HG03196 (cell line): ENCODE measurements at regions not wholly inside any gene's neighbourhood (a gene's known extent, or its start where the extent isn't known, plus 50 kb on each side); places are given as distances from the start of the nearest gene placed in this dataset.

Experiments used
- ATAC-seq: cut with Tn5 transposase; IDR thresholded peaks from one replicate; pipeline ENCODE4 v1.9.1; 2021; ENCODE audit not compliant: unreplicated experiment

DNA sequence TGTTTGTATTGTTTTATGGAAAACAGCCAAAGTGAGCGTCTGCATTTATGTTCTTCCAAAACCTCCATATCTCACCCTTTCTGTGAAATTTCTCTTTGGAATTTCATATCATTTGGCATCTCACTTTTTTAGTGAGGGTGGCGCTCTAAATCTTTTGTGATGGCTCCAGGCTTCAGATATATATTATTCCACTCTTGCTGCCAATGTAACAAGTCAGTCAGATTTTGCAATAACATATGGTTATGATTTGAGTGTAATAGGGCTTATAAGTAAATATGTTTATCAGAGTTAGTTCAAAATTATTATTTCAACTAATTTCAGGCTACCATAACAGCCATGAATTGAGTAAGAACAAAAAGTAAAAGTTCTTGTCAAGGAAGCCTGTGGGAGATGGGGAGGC, 314.7 kb downstream of the PDGFC start:
- ATAC-seq: no peak

DNA sequence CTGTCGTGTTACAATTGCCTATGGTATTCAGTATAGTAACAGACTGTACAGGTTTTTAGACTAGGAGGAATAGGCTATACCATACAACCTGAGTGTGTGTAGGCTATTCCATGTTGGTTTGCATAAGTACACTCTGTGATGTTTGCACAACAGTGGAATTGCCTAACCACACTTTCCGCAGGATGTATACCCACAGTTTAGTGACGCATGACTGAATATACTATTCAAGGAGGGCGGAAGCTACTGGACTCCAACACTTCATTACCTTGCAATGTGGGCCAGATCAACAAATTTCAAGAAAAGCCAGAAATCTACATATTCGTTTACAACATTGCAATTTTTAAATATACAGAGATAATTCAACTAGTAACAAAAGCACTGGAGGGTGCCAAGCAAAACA, 317.2 kb downstream of the PDGFC start:
- no peak for ATAC-seq

DNA sequence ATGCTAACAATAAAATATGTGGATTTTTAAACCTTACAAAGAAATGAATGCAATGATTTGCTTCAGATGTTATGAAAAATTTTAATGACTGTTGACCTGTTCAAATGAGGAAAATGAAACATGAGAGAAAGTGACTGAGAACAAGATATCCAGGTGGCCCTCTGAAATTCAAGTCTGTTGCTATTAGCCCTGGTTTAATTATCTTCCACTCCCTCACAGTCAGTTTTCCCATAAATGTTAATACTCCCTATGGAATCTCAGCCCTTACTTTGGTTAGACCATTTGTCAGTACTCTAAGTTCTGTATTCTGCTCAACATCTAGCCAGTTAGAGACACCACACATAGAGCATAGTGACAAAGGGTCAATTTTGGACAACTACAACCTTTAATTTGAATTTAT, 327.8 kb downstream of the PDGFC start:
- no peak for ATAC-seq

DNA sequence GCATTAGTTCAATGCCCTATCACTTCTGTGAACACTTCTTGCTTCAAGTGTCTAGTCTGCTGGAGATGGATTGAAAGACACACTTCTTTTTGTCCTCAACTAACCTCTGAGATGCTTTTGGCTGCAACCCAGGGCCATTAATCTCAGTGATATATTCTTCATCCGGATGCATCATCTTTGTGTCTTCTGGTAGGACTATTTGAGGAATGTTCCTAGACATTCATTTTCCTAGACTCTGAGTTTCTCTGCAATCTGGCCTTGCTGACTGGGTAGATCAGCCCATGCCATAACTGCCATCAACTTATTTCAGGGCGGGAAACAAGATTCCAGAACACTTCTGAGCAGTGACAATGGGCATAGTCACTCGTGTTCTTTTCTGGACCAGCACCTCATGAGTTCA, 329.4 kb downstream of the PDGFC start:
- ATAC-seq: no peak

DNA sequence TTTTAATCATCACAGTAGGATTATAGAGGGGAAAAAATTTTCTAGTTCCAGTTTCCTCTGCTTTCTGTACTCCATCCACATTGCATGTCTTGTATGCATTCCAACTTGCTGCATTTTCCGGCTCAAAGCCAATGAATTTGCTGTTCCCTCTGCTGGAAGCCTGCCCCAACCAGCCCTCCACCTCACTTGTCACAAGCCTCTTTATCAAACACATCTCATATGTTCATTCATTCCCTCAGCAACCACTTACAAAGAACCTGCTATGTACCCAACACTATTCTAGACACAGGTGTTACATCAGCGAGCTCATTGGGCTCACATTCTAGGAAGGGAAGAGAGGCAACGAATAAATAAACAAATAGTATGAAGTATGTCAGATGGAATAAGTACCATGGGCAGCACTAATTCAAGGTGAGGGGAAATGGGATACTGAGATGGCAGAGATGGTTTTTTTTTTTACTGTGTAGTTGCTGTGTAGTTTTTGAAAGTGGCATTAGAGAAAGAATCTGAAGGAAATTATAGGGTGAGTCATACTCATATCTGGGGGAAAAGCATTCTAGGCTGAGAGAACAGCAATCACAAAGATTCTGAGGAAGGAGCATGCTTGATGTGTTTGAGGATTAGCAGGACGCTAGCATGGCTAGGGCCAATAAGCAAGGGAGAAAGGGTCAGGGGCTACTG, 332.5 kb downstream of the PDGFC start:
- ATAC-seq: no peak

DNA sequence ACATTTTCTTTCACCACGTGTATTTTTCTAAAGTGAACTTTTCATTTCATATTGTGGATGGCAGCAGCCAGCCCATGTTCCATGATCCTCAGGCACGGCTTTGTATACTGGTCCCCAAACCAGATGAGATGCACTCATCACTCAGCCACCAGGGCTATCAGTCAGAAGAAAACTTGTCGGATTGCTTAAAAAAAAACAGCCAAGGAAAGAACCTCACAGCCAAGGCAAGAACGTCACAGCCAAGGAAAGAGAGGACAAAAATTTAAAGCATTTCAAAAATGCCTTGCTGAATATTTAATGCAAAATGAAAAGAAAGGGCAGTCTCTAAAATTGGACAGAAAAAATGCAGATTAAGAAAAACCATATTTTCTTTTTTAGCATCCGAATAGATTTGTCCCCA, 333.3 kb downstream of the PDGFC start:
- ATAC-seq: no peak

DNA sequence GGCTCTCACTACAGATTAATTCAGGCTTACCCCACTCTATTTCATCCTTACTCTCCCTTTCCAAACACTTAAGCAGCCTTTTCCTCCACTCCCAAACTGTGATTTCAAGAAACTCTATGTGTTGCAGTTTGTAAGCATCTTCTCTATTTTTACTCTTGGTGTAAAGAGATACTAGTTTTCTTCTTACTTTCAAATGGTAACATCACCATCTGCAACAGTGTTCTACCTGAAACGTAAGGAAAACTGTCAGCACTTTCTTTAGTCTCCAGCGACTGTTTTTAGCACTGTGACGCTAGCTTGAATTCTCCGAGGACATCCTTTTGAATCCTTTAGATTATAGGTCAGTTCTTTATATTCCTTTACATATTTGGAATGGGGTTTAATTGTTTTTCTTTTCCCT, 335.2 kb downstream of the PDGFC start:
- no peak for ATAC-seq

DNA sequence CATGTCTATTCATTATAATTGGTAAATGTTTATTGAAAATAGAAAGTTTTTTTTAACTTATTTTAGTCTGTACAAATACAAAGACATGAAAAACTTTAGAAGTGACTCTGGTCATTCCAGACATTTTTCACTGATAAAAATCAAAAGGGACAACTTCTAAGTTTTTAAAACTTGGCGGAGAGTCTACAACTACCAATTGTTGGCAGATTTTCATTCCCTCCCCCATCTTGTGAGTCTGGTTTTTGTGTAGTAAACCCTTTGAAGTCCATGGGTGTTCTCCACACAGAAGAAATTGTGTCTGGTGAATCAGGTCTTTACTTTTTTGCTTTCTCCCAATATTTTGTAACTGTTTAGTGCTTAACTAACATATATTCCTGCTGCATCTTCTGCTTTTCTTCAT, 336.5 kb downstream of the PDGFC start:
- no peak for ATAC-seq

DNA sequence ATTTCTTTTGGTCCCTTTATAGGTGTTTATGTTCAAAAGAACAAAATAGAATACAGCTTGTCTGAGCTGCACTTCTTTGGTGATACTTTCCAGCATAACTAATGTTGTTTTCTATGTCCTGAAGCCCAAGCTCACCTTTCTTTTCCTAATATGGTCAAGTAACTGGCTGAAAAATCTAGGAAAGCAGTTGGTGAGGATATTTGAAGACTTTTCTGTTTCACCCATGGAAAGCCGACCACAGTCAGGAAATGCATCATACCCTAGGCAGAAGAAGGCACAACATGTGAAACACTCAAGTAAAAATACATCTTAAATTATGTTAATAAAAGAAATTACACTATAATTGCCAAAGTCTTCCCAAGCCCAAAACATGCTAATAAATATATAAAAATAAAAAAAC, 337.0 kb downstream of the PDGFC start:
- ATAC-seq: no peak

DNA sequence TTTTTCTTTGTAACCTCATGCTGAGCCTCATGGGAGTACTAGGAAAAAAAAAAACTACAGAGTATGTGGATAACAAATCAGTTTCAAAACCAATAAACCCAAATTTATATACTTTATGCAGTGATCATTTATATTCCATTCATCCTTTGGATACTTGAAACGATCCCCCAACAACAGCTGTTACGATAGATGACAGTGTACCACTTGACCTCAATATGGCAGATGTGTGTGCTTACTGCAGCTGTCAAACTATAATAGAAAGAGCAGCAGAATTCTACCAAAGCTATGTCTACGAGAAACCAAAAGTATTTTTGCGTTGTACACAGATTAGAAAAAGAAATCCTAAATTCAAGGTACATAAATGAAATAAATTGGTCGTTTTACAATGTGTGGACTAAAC, 337.8 kb downstream of the PDGFC start:
- no peak for ATAC-seq

DNA sequence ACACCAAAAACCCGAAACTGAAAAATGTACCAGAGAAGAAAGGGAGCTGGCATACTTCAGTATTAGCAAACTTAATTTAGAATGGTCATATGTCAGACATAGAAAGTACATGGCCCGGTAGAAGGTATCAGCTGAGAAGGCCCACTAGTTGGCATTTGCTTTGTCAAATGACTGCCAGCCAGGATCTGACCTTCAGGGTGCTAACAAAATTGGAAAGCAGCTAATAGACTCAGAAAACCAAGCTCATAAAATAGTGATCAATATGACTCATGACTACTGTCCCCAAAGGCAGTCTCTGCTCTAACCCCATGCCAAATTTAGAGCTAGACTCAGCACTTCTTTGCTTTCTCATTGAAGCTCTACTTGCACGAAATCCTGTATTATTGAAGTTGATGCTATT, 342.7 kb downstream of the PDGFC start:
- no peak for ATAC-seq

DNA sequence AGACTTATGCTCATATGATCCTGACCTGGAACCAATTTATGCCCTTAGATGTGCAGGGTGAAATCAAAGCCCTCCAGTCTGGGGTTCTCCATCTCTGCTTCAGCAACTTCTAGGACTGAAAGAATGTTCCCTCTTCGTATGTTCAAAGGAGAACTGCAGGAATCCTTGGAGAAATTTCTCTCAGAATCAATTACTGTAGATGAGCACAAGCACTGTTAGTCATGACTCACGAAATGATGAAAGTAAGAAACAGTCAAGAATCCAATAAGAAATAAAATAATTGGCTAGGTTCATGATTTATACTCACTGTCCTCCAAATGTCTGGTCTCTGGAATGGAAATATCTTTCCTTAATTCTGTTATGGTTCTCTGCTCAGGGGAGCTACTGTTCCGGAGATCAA, 348.2 kb downstream of the PDGFC start:
- no peak for ATAC-seq

DNA sequence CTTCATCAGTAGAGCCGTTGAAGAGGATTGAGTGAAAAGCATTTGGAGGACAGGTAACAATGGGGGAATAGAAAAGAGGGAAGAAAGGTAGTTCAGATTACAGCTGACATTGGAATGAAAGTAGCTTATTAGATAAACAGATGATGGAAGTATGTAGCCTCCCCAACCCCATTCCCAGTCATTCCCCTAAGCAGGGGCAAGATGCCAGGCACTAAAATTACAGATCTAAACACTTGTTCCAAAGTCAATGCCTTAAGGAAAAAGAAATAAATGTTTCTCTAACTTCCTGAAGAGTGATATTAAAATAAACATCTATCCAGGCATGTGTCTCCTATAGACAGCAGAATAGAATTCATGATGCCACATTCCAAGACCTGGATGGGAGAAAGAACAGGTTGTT, 350.8 kb downstream of the PDGFC start:
- ATAC-seq: no peak

DNA sequence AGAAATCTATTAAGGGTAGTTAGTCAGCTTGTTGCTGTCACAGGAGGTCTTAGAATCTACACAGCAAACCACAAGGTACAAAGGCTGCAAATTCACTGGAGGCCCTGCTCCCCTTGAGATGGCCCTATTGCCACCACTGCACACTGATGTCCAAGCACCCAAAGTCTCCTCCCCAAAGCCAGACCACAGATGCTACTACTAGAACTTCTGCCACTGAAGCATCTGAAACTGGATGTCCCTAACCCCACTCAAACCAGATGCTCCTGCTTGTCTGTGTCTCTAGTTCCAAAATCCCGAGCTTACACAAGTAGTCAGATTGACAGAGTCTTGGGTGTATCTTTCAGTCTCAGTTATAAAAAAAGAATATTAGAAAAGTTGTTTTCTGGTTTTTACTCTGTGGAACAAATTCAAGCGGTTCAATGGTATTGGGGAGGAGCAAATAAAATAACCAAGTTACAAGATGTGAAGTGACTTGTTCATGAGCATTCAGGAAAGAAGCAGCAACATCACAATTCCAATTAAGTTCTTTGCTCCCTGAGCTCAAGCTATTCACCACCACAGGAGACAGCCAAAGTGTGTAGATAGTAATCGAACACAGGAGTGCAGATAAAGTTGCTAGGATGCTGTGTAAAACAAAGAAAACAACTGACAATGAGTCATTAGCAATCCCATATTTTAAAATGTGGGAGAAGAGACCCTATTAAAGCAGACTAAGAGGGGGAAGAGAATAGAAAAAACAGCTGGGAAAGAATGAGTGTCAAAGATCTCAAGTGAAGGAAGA, 352.3 kb downstream of the PDGFC start:
- no peak for ATAC-seq

DNA sequence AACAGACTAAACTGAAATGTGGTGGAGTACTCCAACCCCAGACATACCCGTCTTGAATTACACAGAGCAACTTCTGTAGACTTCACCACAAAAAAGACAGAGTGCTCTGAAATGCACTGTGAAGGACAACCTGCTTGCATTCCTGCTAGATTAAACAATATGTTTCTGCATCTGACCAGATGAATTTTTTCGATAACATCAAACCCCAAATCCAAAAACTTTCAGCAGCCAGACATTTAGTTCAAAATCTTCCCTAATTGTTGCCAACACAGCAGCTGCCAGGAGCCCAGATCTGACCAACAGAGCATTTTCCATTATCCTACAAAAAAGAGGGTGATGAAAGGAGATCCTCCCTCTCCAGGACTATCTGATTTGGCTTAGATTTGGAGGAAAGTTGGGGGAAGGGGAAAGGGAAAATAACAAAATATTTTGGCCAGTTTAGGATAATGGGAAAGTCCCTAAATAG, 356.5 kb downstream of the PDGFC start:
- ATAC-seq: no peak

DNA sequence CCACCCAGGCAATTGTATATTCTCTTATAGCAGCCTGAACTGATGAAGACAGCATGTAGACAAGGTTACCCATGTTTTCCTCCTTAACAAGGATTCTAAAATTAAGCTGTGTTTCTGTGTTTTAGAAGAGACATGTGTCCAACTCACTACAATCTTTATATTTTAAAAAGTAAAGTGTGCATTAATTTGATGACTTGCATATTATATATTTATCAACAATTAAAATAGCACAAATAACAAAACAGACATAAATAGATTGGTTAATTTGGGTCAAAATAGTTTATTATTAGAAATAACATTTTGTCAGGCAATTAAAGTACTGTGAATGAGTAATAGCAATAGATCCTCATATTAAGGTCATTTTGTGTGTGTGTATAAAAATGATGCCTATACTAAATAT, 357.1 kb downstream of the PDGFC start:
- ATAC-seq: no peak

DNA sequence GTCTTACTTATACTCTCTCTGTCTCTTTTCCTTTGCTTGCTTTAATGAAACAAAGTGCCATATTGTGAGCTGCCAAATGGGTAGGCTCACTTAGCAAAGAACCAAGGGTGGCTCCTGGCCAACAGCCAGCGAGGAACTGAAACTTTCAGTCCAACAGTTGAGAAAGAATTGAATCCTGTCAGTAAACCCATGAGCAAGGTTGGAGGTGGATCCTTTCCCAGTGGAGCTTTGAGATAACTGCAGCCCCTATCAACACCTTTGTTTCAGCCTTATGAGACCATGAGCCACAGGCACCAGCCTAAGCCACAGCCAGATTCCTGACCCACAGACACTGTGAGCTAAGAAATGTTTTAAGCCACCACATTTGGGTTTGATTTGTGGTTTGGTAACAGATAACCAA, 362.2 kb downstream of the PDGFC start:
- no peak for ATAC-seq

DNA sequence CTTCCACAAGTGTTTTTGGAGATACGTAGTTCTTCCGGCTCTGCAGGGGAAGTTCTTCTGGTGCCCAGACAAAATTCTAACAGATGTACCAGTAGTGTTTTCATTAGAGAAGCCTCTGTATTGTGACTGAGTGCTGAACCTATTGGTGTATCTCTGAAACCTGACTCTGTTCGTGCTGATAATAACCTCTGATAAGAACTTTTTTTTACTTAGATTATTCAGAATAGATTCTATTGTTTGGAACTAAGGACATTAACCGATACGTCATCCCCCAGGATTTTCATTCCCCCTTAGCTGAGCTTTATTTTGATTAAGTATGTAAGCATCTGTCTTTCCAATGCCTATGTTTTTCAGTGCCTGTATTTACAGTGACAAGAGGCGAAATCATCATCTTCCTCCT, 362.9 kb downstream of the PDGFC start:
- no peak for ATAC-seq

DNA sequence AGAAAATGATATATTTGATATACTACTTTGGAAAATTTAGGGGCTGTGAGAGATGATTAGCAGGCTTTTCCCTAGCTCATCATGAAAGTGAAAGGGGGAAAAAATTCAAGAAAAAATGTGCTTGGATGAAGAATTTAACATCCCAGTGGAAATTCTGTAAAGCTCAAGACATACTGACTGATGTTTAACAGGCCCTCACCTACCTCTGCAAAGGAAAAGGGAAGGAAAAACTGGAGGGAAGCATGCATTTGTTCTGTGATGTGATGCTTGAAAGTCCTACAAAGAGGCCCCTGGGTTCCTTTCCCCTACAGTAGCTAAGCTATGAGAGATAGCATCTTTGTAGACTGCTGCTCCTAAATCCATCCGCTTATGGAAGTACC, 364.1 kb downstream of the PDGFC start:
- ATAC-seq: no peak

DNA sequence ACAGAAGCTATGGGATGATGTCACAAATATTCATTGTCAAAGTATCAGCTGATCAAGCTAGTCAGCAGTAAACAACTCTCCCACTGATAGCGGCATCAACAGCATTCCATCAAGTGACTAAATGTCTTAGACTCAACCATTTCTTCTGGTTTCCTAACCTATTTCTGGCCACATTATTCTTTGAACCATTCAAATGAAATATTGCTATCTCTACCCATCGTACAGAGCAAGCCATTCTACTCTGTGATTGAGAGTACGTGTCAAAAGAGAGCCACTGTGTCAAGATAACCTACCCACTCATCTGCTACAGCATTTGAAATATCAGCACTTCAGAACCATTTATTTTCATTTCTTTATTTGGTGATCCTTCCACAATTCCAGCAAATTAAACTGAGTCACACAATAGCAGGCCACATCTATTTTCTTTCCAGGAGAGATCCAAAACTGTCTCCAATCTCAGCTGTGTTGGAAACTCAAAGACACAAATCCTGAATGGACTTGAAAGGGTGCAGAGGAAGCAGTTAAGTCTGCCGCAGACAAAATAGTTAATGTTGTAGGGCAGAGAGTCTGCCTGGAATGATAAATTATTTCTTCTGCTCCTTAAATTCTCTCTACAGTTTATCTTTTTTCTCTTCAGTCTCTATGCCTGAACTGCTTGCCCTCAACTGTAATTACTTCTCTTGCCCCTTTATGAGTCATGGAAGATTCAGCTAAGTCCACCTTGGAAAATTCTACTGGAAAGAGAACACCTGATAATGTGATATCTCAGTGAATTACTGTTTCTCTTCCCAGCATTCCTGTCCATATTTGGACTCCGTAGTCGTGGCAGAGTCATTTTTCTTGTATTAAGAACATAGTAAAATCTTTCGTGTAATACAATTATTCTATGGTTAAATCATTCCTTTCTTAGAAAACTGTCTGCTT, 364.8 kb downstream of the PDGFC start:
- ATAC-seq: no peak

DNA sequence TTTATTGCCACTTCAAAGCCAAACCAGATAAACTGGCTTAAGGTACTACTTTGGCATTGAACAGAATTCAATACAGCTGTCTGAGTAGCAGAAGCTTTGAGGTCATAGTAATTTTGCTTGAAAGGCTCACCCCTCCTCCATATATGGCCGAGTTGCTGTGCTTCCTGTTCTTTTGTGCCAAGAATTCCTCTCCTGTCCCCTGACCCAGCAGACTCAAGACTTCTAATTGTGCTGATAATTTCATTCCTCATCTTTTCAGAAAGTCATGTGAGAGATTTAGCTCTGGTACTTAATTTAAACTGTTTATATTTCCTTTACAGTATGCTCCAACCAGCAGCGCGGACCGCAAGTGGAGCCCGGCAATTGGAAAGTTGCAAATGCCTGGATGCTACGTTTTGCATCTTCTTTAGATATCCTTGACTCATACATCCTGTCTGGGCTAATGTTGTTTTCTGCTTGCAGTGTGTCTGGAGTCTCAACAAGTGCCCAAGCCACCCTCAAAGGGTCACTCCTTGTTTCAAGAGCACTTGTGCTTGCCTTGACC, 373.4 kb downstream of the PDGFC start:
- no peak for ATAC-seq
